K562 (cell line): ENCODE measurements at regions not wholly inside any gene's neighbourhood (a gene's known extent, or its start where the extent isn't known, plus 50 kb on each side); places are given as distances from the start of the nearest gene placed in this dataset.

Experiments used
- ATAC-seq: fragments of 200-7000 bp; cut with Tn5 transposase; 3 replicates; pipeline ENCODE4 v1.9.1; 2020; ENCODE audit warnings: moderate library complexity
- BruUV-seq: library from RNA; stranded (reverse); fragments of 400-500 nt; replicated peaks from 2 replicates; lab custom pipeline; 2021; lab: Mats Ljungman, UMichigan
- CTCF ChIA-PET: fragments of 300-600 bp; formaldehyde crosslinking; extraction: SDS; loops from one replicate; lab custom pipeline; 2021; ENCODE audit warnings: low intra/inter-chr PET ratio; lab: Yijun Ruan, JAX
- POLR2A ChIA-PET: fragments of 300-600, 350-650 bp; sonication (Branson Sonifier 250); formaldehyde crosslinking; extraction: SDS; loops from one replicate; lab custom pipeline; 2021; ENCODE audit warnings: antibody characterized with exemption, inconsistent platforms; lab: Yijun Ruan, JAX
- DNase-seq, 4 experiments: peaks; one replicate each; pipeline versions ENCODE4 v3.0.0 to v3.0.0-alpha.2; 2011 to 2018; ENCODE audit warnings: low spot score in 3 of 4, mixed read lengths in 3 of 4; ENCODE audit errors: extremely low read depth in 1 of 4
- FAIRE-seq: peaks from 2 replicates; lab custom pipeline; 2011; peaks lifted over from hg19 to GRCh38; lab: Jason Lieb, UNC
- H2AFZ ChIP-seq: 2 replicates; pipeline ENCODE4 v1.6.0; 2011; ENCODE audit warnings: low read depth, low read length, control low read depth, inconsistent platforms
- H3K27ac ChIP-seq: fragments of 200-600 bp; 3 replicates; pipeline ENCODE4 v1.8.0; 2011; ENCODE audit warnings: low read depth, mild to moderate bottlenecking, control low read depth, inconsistent platforms, low read length, moderate library complexity, mixed read lengths; ENCODE audit errors: extremely low read depth
- H3K27me3 ChIP-seq, 2 experiments: fragments of 300-600 bp in 1 of 2; 2 replicates in 1 of 2; 3 replicates in 1 of 2; pipeline versions ENCODE4 v1.6.0 to v1.8.0; 2011; ENCODE audit warnings: inconsistent platforms in 2 of 2, low read length in 2 of 2, mild to moderate bottlenecking in 1 of 2, mixed read lengths in 1 of 2, moderate library complexity in 1 of 2; ENCODE audit not compliant: control insufficient read depth in 2 of 2, insufficient read depth in 2 of 2
- H3K36me3 ChIP-seq: fragments of 300-600 bp; 3 replicates; pipeline ENCODE4 v1.8.0; 2011; ENCODE audit warnings: mild to moderate bottlenecking, low read length, inconsistent platforms; ENCODE audit not compliant: control insufficient read depth, insufficient read depth
- H3K4me1 ChIP-seq, 2 experiments: fragments of 200-600 bp in 1 of 2; replicated peaks in 1 of 2; 2 replicates in 1 of 2; 3 replicates in 1 of 2; pipeline versions ENCODE4 v1.5.1 to v1.8.0; 2011; ENCODE audit warnings: inconsistent platforms in 2 of 2, low read length in 2 of 2, mild to moderate bottlenecking in 1 of 2, mixed read lengths in 1 of 2, moderate library complexity in 1 of 2; ENCODE audit not compliant: control insufficient read depth in 2 of 2, insufficient read depth in 2 of 2
- H3K4me2 ChIP-seq: 2 replicates; pipeline ENCODE4 v1.6.1; 2011; ENCODE audit warnings: low read length, control low read depth, inconsistent platforms, mixed read lengths; ENCODE audit not compliant: insufficient read depth
- H3K4me3 ChIP-seq: fragments of 200-600 bp; sonication (generic), shearing (Covaris generic); 2 replicates; pipeline ENCODE4 v1.5.1; 2016; ENCODE audit warnings: control low read depth, inconsistent platforms
- H3K79me2 ChIP-seq: fragments of 200-600 bp; 3 replicates; pipeline ENCODE4 v1.8.0; 2011; ENCODE audit warnings: low read length, inconsistent platforms; ENCODE audit not compliant: control insufficient read depth, insufficient read depth
- H3K9ac ChIP-seq, 2 experiments: 2 replicates each; pipeline versions ENCODE4 v1.6.0 to v1.6.1; 2011; ENCODE audit warnings: low read depth in 2 of 2, low read length in 2 of 2, control low read depth in 1 of 2, inconsistent platforms in 1 of 2, mild to moderate bottlenecking in 1 of 2, mixed read lengths in 1 of 2; ENCODE audit not compliant: insufficient read depth in 1 of 2
- H3K9me1 ChIP-seq: one replicate; pipeline ENCODE4 v1.6.0; 2011; ENCODE audit warnings: inconsistent platforms, mild to moderate bottlenecking, low read length, moderate library complexity; ENCODE audit not compliant: control insufficient read depth, insufficient read depth
- H3K9me3 ChIP-seq: replicated peaks from 2 replicates; pipeline ENCODE4 v1.5.1; 2011; ENCODE audit warnings: low read depth, low read length, inconsistent platforms; ENCODE audit not compliant: control insufficient read depth, insufficient read depth
- H4K20me1 ChIP-seq: replicated peaks from 2 replicates; pipeline ENCODE4 v1.6.1; 2011; ENCODE audit warnings: low read length, inconsistent platforms, mixed read lengths; ENCODE audit not compliant: control insufficient read depth, insufficient read depth
- KLF6 ChIP-seq: fragments of 250-450 bp; sonication (Bioruptor Pico); IDR thresholded peaks from 2 replicates; pipeline ENCODE4 v1.4.0; 2020; ENCODE audit warnings: mild to moderate bottlenecking, moderate library complexity, borderline replicate concordance
- NFATC3 ChIP-seq: fragments of 450-650 bp; IDR thresholded peaks from 2 replicates; pipeline ENCODE4 v1.6.1; 2017; ENCODE audit warnings: mild to moderate bottlenecking
- NR2C1 ChIP-seq, 2 experiments: fragments of 450-650 bp; IDR thresholded peaks; 2 replicates each; pipeline ENCODE4 v1.6.1; 2017; ENCODE audit warnings: mild to moderate bottlenecking in 2 of 2, antibody characterized with exemption in 1 of 2, inconsistent platforms in 1 of 2, missing compliant biosample characterization in 1 of 2, missing genetic modification characterization in 1 of 2
- NUFIP1 ChIP-seq: fragments of 450-650 bp; IDR thresholded peaks from 2 replicates; pipeline ENCODE4 v1.6.1; 2018; ENCODE audit not compliant: partially characterized antibody
- PBX2 ChIP-seq, 2 experiments: IDR thresholded peaks in 1 of 2; conservative IDR thresholded peaks in 1 of 2; 2 replicates each; pipeline ENCODE4 v1.6.1; 2016; ENCODE audit warnings: low read depth in 2 of 2, mild to moderate bottlenecking in 1 of 2, missing compliant biosample characterization in 1 of 2, missing genetic modification characterization in 1 of 2, moderate library complexity in 1 of 2
- PRMT5 ChIP-seq: sonication (generic); formaldehyde crosslinking; IDR thresholded peaks from 2 replicates; pipeline ENCODE4 v1.5.0; 2020; ENCODE audit warnings: missing genetic modification reagents
- WGBS: fragments of 100-300 bp; shearing (Covaris generic); methylation state at CpG from one replicate; pipeline ENCODE4 v1.1.6; 2016; ENCODE audit warnings: low coverage, mixed read lengths; ENCODE audit not compliant: insufficient coverage; ENCODE audit errors: missing lambda C conversion rate; 5-methylcytosine and 5-hydroxymethylcytosine counted together
- in situ Hi-C: fragments of 300-500 bp; cut with MboI; formaldehyde crosslinking; loops from 4 replicates; pipeline ENCODE4 v1.15.0; 2018; ENCODE audit warnings: inconsistent platforms, mixed read lengths
- intact Hi-C: fragments of 100-400 bp; cut with micrococcal nuclease; formaldehyde crosslinking; loops from 2 replicates; pipeline ENCODE4 v1.14.2; 2022
- TF ChIP-seq, protein P1 (sequence below): sonication (generic); formaldehyde crosslinking; IDR thresholded peaks from 2 replicates; pipeline ENCODE4 v1.8.1; 2022; ENCODE audit warnings: missing genetic modification reagents

GRCh38 chr11:91972665-91973266 lies 251.9 kb upstream of the FAT3 start:
- Histone ChIP-seq H4K20me1 (no peaks in the 10 kb centered on the region), H3K9me3 (no peaks in the 10 kb centered on the region), H3K9ac (no peak overlapping the region), H3K4me3 (no peak overlapping the region), H2AFZ (no peak overlapping the region), H3K36me3 (no peaks in the 10 kb centered on the region), H3K4me2 (no peak overlapping the region), H3K27me3 (no peaks in the 10 kb centered on the region), H3K79me2 (no peaks in the 10 kb centered on the region), H3K9me1 (no peaks in the 10 kb centered on the region), H3K27ac (no peak overlapping the region), H3K4me1 (no peaks in the 10 kb centered on the region)
- ChIA-PET CTCF (no interaction called here), POLR2A (no interaction called here)
- WGBS = 30% methylated on average over 3 of the region's 3 CpGs
- FAIRE-seq (no peak), ATAC-seq (no peak), DNase-seq (no peak)
- intact Hi-C loops = no loop called here
- in situ Hi-C loops = no loop called here
- BruUV-seq = no TSS peak
- TF ChIP-seq NR2C1 (IDR thresholded peaks at IDR 0.05) (no peak), NR2C1 (tag; IDR thresholded peaks at IDR 0.05) (no peak), PBX2 (CRISPR knock-in tag; IDR thresholded peaks at IDR 0.05; ENCODE audit: low read depth) (no peak), PBX2 (tag; conservative IDR thresholded peaks at IDR 0.05; ENCODE audit: low read depth) (0 out of 2 replicates have a peak, but pooled peaks have one; percentile 12), KLF6 (no peak), PRMT5 (no peak), NUFIP1 (no peak), NFATC3 (no peak)
- TF ChIP-seq, protein P1, sequence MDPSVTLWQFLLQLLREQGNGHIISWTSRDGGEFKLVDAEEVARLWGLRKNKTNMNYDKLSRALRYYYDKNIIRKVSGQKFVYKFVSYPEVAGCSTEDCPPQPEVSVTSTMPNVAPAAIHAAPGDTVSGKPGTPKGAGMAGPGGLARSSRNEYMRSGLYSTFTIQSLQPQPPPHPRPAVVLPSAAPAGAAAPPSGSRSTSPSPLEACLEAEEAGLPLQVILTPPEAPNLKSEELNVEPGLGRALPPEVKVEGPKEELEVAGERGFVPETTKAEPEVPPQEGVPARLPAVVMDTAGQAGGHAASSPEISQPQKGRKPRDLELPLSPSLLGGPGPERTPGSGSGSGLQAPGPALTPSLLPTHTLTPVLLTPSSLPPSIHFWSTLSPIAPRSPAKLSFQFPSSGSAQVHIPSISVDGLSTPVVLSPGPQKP = no peak
